ENCODE measurements at regions not wholly inside any gene's neighbourhood (a gene's known extent, or its start where the extent isn't known, plus 50 kb on each side); places are given as distances from the start of the nearest gene placed in this dataset.

GRCh38 chr3:130263708-130264107 is 81.8 kb upstream of the COL6A5 start:
- no peak for DNase-seq

- DNase-seq = no peak
Observed at GRCh38 chr3:130266817-130267216, 78.7 kb upstream of the COL6A5 start.

- DNase-seq = no peak
Observed at GRCh38 chr3:130276203-130276803, 69.2 kb upstream of the COL6A5 start.

GRCh38 chr3:130288670-130289069 is 56.8 kb upstream of the COL6A5 start:
- no peak for DNase-seq

- no peak for DNase-seq
Observed at GRCh38 chr3:130291148-130291547, 54.3 kb upstream of the COL6A5 start.

GRCh38 chr3:130293247-130293646 is 52.2 kb upstream of the COL6A5 start:
- DNase-seq = no peak

Data from activated effector memory CD4-positive, alpha-beta T cell treated with Interleukin-2 at 50 U/mL for 16 hours (primary cell).